ENCODE measurements at regions not wholly inside any gene's neighbourhood (a gene's known extent, or its start where the extent isn't known, plus 50 kb on each side); places are given as distances from the start of the nearest gene placed in this dataset.

GRCh38 chr2:20551945-20552328 is 99.0 kb downstream of the HS1BP3 start:
- Mint-ChIP-seq H3K27me3 (ENCODE audit: low read depth, poor library complexity) (peaks cover 5% of the 10 kb centered on the region), H3K9me3 (no peaks in the 10 kb centered on the region), H3K27ac (peak overlapping the region; percentile 33), H3K4me3 (no peak overlapping the region), H3K36me3 (ENCODE audit: low read depth) (no peaks in the 10 kb centered on the region), H3K4me1 (peaks cover 29% of the 10 kb centered on the region)
- no peak for DNase-seq
- TF ChIP-seq, protein P1, sequence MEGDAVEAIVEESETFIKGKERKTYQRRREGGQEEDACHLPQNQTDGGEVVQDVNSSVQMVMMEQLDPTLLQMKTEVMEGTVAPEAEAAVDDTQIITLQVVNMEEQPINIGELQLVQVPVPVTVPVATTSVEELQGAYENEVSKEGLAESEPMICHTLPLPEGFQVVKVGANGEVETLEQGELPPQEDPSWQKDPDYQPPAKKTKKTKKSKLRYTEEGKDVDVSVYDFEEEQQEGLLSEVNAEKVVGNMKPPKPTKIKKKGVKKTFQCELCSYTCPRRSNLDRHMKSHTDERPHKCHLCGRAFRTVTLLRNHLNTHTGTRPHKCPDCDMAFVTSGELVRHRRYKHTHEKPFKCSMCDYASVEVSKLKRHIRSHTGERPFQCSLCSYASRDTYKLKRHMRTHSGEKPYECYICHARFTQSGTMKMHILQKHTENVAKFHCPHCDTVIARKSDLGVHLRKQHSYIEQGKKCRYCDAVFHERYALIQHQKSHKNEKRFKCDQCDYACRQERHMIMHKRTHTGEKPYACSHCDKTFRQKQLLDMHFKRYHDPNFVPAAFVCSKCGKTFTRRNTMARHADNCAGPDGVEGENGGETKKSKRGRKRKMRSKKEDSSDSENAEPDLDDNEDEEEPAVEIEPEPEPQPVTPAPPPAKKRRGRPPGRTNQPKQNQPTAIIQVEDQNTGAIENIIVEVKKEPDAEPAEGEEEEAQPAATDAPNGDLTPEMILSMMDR (IDR thresholded peaks at IDR 0.05): no peak

DNA sequence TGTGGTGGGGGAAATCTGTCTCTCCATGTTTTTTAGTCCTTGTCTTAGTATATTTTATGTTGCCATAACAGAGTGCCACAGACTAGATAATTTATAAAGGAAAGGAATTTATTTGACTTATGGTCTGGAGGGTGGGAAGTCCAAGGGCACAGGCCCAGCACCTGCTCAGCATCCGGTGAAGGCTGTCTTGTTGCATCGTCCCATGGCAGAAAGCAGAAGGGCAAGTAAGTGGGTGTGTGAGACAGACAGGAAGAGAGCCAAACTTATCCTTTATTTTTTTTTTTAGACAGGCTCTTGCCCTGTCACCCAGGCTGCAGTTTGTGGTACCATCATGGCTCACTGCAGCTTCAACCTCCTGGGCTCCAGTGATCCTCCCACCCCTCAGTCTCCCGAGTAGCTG is 98.1 kb downstream of the HS1BP3 start:
- peaks cover 30% of the 10 kb centered on the region for H3K4me1 Mint-ChIP-seq
- TF ChIP-seq, protein P1 (IDR thresholded peaks at IDR 0.05): no peak
- no peaks in the 10 kb centered on the region for H3K9me3 Mint-ChIP-seq
- peaks cover 10% of the 10 kb centered on the region for H3K27me3 Mint-ChIP-seq (ENCODE audit: low read depth, poor library complexity)
- no peak overlapping the region for H3K4me3 Mint-ChIP-seq
- H3K27ac Mint-ChIP-seq: no peak overlapping the region
- no peaks in the 10 kb centered on the region for H3K36me3 Mint-ChIP-seq (ENCODE audit: low read depth)
- no peak for DNase-seq

GRCh38 chr2:20553580-20553979 is 97.3 kb downstream of the HS1BP3 start:
- Mint-ChIP-seq H3K27me3 (ENCODE audit: low read depth, poor library complexity) (peaks cover 10% of the 10 kb centered on the region), H3K36me3 (ENCODE audit: low read depth) (no peaks in the 10 kb centered on the region), H3K27ac (no peak overlapping the region), H3K4me1 (peaks cover 37% of the 10 kb centered on the region), H3K4me3 (no peak overlapping the region), H3K9me3 (no peaks in the 10 kb centered on the region)
- no peak for DNase-seq
- TF ChIP-seq, protein P1 (IDR thresholded peaks at IDR 0.05): no peak

DNA sequence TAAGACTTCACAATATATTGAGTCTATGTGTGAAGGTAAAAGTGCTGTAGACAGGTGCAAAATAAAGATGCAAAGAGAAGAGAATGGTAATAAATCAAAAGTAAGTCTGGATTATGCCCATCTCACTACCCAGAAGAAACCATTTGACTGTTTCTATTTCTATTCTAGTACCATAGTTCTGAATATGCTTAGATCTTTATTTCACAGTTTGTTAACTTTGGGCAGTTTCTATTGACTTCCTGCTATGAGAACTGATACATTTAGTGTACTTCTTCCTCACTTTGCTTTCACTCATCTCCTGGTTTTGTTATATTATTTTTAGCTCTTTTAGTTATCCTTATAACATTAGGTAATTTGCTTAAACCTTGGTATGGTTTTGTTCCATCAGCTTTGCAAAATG is 94.9 kb downstream of the HS1BP3 start:
- no peaks in the 10 kb centered on the region for H3K9me3 Mint-ChIP-seq
- no peaks in the 10 kb centered on the region for H3K36me3 Mint-ChIP-seq (ENCODE audit: low read depth)
- TF ChIP-seq, protein P1 (IDR thresholded peaks at IDR 0.05): no peak
- H3K4me1 Mint-ChIP-seq: peaks cover 27% of the 10 kb centered on the region
- no peak overlapping the region for H3K27ac Mint-ChIP-seq
- H3K27me3 Mint-ChIP-seq (ENCODE audit: low read depth, poor library complexity): peaks cover 10% of the 10 kb centered on the region
- no peak for DNase-seq
- no peak overlapping the region for H3K4me3 Mint-ChIP-seq

DNA sequence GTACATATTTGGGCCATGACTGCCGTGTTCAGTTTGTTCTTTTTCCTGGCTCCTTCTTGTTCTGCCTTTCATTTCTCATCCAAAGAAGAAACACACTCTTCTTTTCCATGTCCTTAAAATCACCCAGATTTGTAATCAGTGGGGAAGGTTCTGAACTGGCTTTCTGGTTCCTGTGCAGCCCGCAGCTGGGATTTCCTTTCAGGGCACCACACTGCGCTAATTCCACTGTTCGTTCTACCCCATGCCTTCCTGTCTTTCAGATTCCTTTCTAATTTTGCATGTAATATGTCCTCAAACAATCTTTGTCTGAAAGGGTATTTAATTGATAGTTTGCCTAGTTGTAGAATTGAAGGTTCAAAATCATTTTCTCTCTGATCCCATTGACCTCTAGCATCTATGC is 94.1 kb downstream of the HS1BP3 start:
- TF ChIP-seq, protein P1 (IDR thresholded peaks at IDR 0.05): no peak
- Mint-ChIP-seq H3K36me3 (ENCODE audit: low read depth) (no peaks in the 10 kb centered on the region), H3K27me3 (ENCODE audit: low read depth, poor library complexity) (peaks cover 10% of the 10 kb centered on the region), H3K9me3 (no peaks in the 10 kb centered on the region), H3K27ac (no peak overlapping the region), H3K4me3 (no peak overlapping the region), H3K4me1 (peaks cover 24% of the 10 kb centered on the region)
- no peak for DNase-seq

DNA sequence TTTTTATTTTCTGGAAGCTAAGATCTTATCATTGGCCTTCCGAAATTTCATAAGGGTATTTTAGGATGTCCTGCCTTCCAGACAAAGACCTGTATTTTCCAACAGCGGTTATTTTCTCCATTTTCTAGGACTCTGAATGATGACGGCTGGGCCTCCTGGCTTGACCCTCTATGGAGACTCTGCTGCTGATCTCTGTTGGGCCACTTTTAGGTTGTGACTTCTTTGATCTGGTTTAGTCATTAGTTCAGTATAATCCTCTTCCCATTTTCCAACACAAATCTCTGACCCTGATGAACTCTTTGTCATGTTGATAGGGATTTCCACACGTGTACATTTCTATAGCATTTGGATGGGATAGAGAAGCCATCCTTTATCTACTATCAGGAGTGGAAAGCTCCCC is 93.7 kb downstream of the HS1BP3 start:
- peaks cover 10% of the 10 kb centered on the region for H3K27me3 Mint-ChIP-seq (ENCODE audit: low read depth, poor library complexity)
- no peak overlapping the region for H3K27ac Mint-ChIP-seq
- TF ChIP-seq, protein P1 (IDR thresholded peaks at IDR 0.05): no peak
- peaks cover 23% of the 10 kb centered on the region for H3K4me1 Mint-ChIP-seq
- H3K36me3 Mint-ChIP-seq (ENCODE audit: low read depth): no peaks in the 10 kb centered on the region
- no peak for DNase-seq
- H3K9me3 Mint-ChIP-seq: no peaks in the 10 kb centered on the region
- no peak overlapping the region for H3K4me3 Mint-ChIP-seq
